Esophagus muscularis mucosa (tissue), 4 donors: ENCODE measurements at regions not wholly inside any gene's neighbourhood (a gene's known extent, or its start where the extent isn't known, plus 50 kb on each side); places are given as distances from the start of the nearest gene placed in this dataset.

ENCODE experiments used
- DNase-seq: peaks from one replicate; pipeline ENCODE4 v3.0.0-alpha.2; 2017; ENCODE audit errors: extremely low spot score
- H3K27ac ChIP-seq, 4 donors: fragments of 200-600 bp; sonication (generic); replicated peaks in 1 of 4; 1 replicate in 3 of 4; 2 replicates in 1 of 4; pipeline ENCODE4 v1.5.1; 2016 to 2019; ENCODE audit warnings: mild to moderate bottlenecking in 1 of 4
- H3K27me3 ChIP-seq, 4 donors: fragments of 200-600 bp; sonication (generic); one replicate each; pipeline versions ENCODE4 v1.5.1 to v1.6.0; 2016 to 2019
- H3K36me3 ChIP-seq, 4 donors: fragments of 200-600 bp; sonication (generic); one replicate each; pipeline ENCODE4 v1.5.1; 2016 to 2019
- H3K4me1 ChIP-seq, 4 donors: fragments of 200-600 bp; sonication (generic); one replicate each; pipeline ENCODE4 v1.5.1; 2016 to 2019
- H3K4me3 ChIP-seq, 4 donors: fragments of 200-600 bp; sonication (generic); 1 replicate in 2 of 4; 2 replicates in 2 of 4; pipeline ENCODE4 v1.5.1; 2016 to 2019; ENCODE audit warnings: mild to moderate bottlenecking in 4 of 4, moderate library complexity in 1 of 4
- H3K9me3 ChIP-seq, 4 donors: fragments of 200-600 bp; sonication (generic); 1 replicate in 3 of 4; 2 replicates in 1 of 4; pipeline ENCODE4 v1.5.1; 2016 to 2019
- EP300 ChIP-seq: sonication (generic); formaldehyde crosslinking; IDR thresholded peaks from one replicate; pipeline ENCODE4 v1.6.1; 2017; ENCODE audit warnings: antibody characterized with exemption
- POLR2A ChIP-seq: fragments of 450-650 bp; IDR thresholded peaks from one replicate; pipeline ENCODE4 v1.6.1; 2017; ENCODE audit warnings: antibody characterized with exemption, moderate library complexity, mild to moderate bottlenecking, low read depth
- POLR2AphosphoS5 ChIP-seq, 2 donors: sonication (generic); formaldehyde crosslinking; IDR thresholded peaks; one replicate each; pipeline ENCODE4 v1.6.1; 2017; ENCODE audit warnings: antibody characterized with exemption in 2 of 2
- WGBS: methylation state at CpG from one replicate; pipeline ENCODE4 v1.1.5; 2018; 5-methylcytosine and 5-hydroxymethylcytosine counted together
- intact Hi-C: fragments of 100-400 bp; cut with DNase I; formaldehyde crosslinking; loops from one replicate; pipeline ENCODE4 v1.15.1; 2023
- TF ChIP-seq, protein P1 (sequence below), 3 experiments: fragments of 200-600 bp in 2 of 3; fragments of 450-650 bp in 1 of 3; sonication (generic) in 2 of 3; IDR thresholded peaks; one replicate each; pipeline ENCODE4 v1.5.1; 2017 to 2019; ENCODE audit warnings: antibody characterized with exemption in 3 of 3, mild to moderate bottlenecking in 2 of 3, moderate library complexity in 1 of 3

DNA sequence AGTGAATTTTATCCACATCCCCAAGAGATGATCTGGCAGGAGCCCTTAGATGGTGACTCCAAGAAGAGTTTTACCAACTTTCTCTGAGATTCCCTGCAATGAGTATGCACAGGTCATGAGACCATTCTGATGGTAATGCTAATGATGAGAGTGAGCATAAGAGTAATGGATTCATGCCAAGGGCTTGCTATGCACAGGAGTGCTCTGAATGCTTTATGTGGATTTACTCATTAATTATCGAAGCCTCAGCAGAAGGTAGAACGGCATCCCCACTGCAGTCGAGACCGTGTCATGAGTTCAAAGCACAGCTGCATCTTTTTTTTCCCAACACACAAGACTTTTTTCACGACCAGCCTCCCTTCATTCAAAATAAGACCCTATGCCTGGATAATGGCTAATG lies 355.0 kb downstream of the RAB28 start:
- intact Hi-C loops = no loop called here
- no peaks in the 10 kb centered on the region for H3K36me3 ChIP-seq
- H3K4me1 ChIP-seq = no peaks in the 10 kb centered on the region
- no peaks in the 10 kb centered on the region for H3K9me3 ChIP-seq
- no peak overlapping the region for H3K4me3 ChIP-seq
- WGBS = 86% methylated on average over 5 of the region's 5 CpGs
- TF ChIP-seq, protein P1, sequence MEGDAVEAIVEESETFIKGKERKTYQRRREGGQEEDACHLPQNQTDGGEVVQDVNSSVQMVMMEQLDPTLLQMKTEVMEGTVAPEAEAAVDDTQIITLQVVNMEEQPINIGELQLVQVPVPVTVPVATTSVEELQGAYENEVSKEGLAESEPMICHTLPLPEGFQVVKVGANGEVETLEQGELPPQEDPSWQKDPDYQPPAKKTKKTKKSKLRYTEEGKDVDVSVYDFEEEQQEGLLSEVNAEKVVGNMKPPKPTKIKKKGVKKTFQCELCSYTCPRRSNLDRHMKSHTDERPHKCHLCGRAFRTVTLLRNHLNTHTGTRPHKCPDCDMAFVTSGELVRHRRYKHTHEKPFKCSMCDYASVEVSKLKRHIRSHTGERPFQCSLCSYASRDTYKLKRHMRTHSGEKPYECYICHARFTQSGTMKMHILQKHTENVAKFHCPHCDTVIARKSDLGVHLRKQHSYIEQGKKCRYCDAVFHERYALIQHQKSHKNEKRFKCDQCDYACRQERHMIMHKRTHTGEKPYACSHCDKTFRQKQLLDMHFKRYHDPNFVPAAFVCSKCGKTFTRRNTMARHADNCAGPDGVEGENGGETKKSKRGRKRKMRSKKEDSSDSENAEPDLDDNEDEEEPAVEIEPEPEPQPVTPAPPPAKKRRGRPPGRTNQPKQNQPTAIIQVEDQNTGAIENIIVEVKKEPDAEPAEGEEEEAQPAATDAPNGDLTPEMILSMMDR (IDR thresholded peaks at IDR 0.05) = no peak
- TF ChIP-seq POLR2AphosphoS5 (IDR thresholded peaks at IDR 0.05) (no peak), EP300 (no peak), POLR2A (no peak)
- H3K27ac ChIP-seq = no peak overlapping the region
- DNase-seq = no peak
- no peaks in the 10 kb centered on the region for H3K27me3 ChIP-seq

DNA sequence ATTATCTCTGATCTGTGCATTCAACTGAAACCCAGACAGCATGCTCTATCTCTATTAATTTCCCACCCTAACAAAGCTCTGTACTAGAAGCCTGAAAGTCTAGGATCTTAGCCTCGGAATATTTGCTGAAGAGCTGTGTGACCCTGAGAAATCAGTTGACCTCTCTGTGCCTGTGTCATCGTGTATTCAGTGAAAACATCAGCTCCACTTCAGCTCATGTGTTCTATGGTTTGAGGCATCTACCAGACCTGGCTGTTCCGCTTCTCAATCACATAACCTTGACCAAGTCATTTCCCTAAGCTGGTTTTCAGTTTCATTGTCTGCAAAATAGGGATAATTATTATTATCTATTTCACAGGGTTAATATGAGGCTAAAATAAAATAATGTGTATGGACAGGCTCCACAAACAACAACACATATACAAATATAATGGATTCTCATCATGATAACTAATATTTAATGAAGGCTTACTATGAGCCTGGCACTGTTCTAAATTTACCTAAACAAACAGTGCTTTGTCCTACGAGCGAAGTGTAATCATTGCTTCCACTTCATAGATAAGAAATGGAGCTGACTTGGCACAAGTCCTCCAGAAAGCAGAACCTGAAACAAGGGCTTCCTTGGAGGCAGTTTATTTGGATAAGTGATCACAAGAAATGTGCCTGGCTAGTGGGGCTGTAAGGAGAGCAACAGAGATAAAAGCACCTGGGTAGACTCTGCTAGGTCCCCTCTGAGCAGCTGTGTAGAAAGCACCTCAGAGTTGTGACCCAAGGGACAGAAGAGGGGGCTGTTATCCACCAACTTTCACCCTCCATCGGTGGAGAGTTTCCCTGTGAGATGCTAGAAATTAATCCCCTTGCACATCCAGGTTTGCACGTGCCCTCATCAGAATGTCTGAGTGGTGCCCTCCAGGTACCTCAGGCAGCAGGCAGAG lies 356.9 kb downstream of the RAB28 start:
- Histone ChIP-seq H3K27ac (no peak overlapping the region), H3K36me3 (no peaks in the 10 kb centered on the region), H3K9me3 (no peaks in the 10 kb centered on the region), H3K4me1 (no peaks in the 10 kb centered on the region), H3K27me3 (no peaks in the 10 kb centered on the region), H3K4me3 (no peak overlapping the region)
- TF ChIP-seq, protein P1 (IDR thresholded peaks at IDR 0.05) = no peak
- TF ChIP-seq EP300 (no peak), POLR2A (no peak), POLR2AphosphoS5 (IDR thresholded peaks at IDR 0.05) (no peak)
- no peak for DNase-seq
- WGBS = 47% methylated on average over 6 of the region's 7 CpGs
- intact Hi-C loops = no loop called here

DNA sequence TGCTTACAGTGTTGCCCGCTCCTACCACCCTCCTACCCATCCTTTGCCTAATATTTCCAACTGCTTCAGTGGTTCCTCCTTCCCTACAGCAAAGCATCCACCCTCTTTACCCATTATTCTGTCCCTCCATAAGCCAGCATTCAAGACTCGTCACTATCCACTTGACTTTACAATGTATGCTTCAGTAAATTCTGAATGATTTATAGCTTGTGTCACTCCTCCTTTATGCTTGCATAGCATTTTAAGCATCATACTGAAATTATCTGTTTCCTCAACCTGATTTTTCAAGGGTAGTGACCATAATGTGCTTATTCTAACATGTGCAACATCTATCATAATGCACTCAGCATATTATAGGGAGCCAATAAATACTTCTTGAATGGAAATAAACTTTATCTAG lies 365.5 kb downstream of the RAB28 start:
- H3K9me3 ChIP-seq = no peaks in the 10 kb centered on the region
- H3K27me3 ChIP-seq = no peaks in the 10 kb centered on the region
- H3K4me1 ChIP-seq = no peaks in the 10 kb centered on the region
- WGBS = 92% methylated on average over 2 of the region's 2 CpGs
- no peak for DNase-seq
- no peak overlapping the region for H3K27ac ChIP-seq
- no peaks in the 10 kb centered on the region for H3K36me3 ChIP-seq
- H3K4me3 ChIP-seq = no peak overlapping the region
- intact Hi-C loops = no loop called here
- TF ChIP-seq EP300 (no peak), POLR2A (no peak), POLR2AphosphoS5 (IDR thresholded peaks at IDR 0.05) (no peak)
- TF ChIP-seq, protein P1 (IDR thresholded peaks at IDR 0.05) = no peak

DNA sequence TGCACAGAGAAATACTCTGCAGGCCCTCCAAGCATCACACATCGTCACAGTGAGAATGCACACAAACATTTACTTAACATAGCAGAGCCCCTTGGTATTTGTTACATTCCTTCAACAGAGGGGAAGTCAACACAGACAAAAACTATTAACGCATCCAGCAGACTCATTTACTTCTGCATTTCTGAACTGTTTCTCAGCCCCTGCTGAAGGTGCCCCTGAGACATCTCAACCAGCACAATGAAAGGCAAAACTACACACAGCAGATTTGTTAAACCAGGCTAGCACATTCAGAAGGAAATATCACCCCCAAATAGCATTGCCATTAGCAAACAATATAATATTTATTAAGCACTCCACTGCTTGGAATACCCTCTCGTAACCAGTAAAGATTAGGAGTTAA lies 367.0 kb downstream of the RAB28 start:
- Histone ChIP-seq H3K4me1 (no peaks in the 10 kb centered on the region), H3K27me3 (no peaks in the 10 kb centered on the region), H3K27ac (no peak overlapping the region), H3K36me3 (no peaks in the 10 kb centered on the region), H3K9me3 (no peaks in the 10 kb centered on the region), H3K4me3 (no peak overlapping the region)
- TF ChIP-seq POLR2AphosphoS5 (IDR thresholded peaks at IDR 0.05) = no peak
- TF ChIP-seq, protein P1 (IDR thresholded peaks at IDR 0.05) = no peak
- TF ChIP-seq POLR2A = no peak
- TF ChIP-seq EP300 = no peak
- intact Hi-C loops = no loop called here
- 76% methylated on average over 3 of the region's 3 CpGs for WGBS
- no peak for DNase-seq
